Testis (tissue), 2 donors: ENCODE measurements at regions not wholly inside any gene's neighbourhood (a gene's known extent, or its start where the extent isn't known, plus 50 kb on each side); places are given as distances from the start of the nearest gene placed in this dataset.

Experiments used
- DNase-seq: peaks from one replicate; pipeline ENCODE4 v3.0.0-alpha.2; 2019
- H3K27ac ChIP-seq, 2 donors: fragments of 200-600 bp; sonication (generic); one replicate each; pipeline ENCODE4 v1.5.1; 2019
- H3K27me3 ChIP-seq: fragments of 200-600 bp; sonication (generic); one replicate; pipeline ENCODE4 v1.5.1; 2019
- H3K36me3 ChIP-seq: fragments of 200-600 bp; sonication (generic); one replicate; pipeline ENCODE4 v1.5.1; 2017; ENCODE audit warnings: low read depth; ENCODE audit errors: missing control alignments
- H3K4me1 ChIP-seq: fragments of 200-600 bp; sonication (generic); one replicate; pipeline ENCODE4 v1.5.1; 2019
- H3K4me3 ChIP-seq, 2 donors: fragments of 200-600 bp; sonication (generic); one replicate each; pipeline ENCODE4 v1.5.1; 2017 to 2019
- H3K9me3 ChIP-seq: fragments of 200-600 bp; sonication (generic); one replicate; pipeline ENCODE4 v1.5.1; 2017
- POLR2A ChIP-seq: fragments of 450-650 bp; IDR thresholded peaks from one replicate; pipeline ENCODE4 v1.6.1; 2017; ENCODE audit warnings: antibody characterized with exemption, mild to moderate bottlenecking, moderate library complexity
- WGBS, 2 donors: methylation state at CpG; one replicate each; pipeline ENCODE4 v1.1.5; 2018; 5-methylcytosine and 5-hydroxymethylcytosine counted together
- intact Hi-C: fragments of 100-400 bp; cut with DNase I; formaldehyde crosslinking; loops from one replicate; pipeline ENCODE4 v1.15.1; 2023; ENCODE audit warnings: low total_unique reads
- TF ChIP-seq, protein P1 (sequence below), 3 experiments: fragments of 450-650 bp in 2 of 3; fragments of 200-600 bp in 1 of 3; sonication (generic) in 1 of 3; IDR thresholded peaks; one replicate each; pipeline ENCODE4 v1.5.1; 2016 to 2019; ENCODE audit warnings: antibody characterized with exemption in 3 of 3, mild to moderate bottlenecking in 2 of 3, moderate library complexity in 1 of 3

DNA sequence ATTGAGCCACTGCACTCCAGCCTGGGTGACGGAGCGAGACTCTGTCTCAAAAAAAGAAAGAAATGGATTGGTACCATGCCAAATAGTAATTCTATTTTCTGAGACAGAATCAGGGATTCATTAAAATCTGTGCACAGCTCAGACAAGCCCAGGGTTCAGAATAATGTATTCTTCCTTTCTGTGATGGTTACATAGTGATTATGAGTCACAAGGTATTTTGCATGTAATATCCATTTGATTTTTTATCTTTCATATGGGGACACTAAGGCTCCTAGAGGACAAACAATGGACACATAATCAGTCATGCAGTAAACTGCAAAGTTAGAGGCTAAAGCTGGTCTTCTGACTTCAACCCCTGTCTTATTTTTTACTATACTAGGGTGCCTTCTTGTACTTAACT lies 156.8 kb upstream of the COL8A1 start:
- no peak for TF ChIP-seq POLR2A
- TF ChIP-seq, protein P1, sequence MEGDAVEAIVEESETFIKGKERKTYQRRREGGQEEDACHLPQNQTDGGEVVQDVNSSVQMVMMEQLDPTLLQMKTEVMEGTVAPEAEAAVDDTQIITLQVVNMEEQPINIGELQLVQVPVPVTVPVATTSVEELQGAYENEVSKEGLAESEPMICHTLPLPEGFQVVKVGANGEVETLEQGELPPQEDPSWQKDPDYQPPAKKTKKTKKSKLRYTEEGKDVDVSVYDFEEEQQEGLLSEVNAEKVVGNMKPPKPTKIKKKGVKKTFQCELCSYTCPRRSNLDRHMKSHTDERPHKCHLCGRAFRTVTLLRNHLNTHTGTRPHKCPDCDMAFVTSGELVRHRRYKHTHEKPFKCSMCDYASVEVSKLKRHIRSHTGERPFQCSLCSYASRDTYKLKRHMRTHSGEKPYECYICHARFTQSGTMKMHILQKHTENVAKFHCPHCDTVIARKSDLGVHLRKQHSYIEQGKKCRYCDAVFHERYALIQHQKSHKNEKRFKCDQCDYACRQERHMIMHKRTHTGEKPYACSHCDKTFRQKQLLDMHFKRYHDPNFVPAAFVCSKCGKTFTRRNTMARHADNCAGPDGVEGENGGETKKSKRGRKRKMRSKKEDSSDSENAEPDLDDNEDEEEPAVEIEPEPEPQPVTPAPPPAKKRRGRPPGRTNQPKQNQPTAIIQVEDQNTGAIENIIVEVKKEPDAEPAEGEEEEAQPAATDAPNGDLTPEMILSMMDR (IDR thresholded peaks at IDR 0.05), result no peak
- Histone ChIP-seq H3K4me1 (no peaks in the 10 kb centered on the region), H3K4me3 (no peak overlapping the region), H3K27ac (no peak overlapping the region), H3K9me3 (no peaks in the 10 kb centered on the region), H3K36me3 (no peaks in the 10 kb centered on the region), H3K27me3 (no peaks in the 10 kb centered on the region)
- WGBS, 2 donors, result 56 to 97% methylated on average over 2 of the region's 2 CpGs
- DNase-seq, result no peak
- intact Hi-C loops, result no loop called here

DNA sequence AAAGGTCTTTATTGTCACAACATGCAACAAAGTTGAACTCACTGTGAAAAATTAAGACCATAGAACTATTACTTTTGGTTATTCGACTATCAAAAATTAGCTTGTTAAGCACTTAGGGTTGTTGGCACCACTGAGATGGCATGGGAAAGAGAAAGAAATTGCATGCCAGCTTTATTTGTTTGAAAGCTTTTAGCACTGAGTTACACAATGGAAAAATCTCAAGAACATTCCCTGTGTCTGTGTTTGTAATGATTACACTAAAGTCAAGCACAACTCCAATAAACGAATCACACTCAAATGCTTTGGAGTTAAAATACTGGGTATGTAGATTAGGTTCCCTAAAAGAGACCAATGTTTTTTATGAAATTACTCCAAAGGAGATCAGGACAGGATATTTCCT lies 158.6 kb upstream of the COL8A1 start:
- TF ChIP-seq, protein P1 (IDR thresholded peaks at IDR 0.05), result no peak
- no peak for TF ChIP-seq POLR2A
- no peak for DNase-seq
- intact Hi-C loops, result no loop called here
- Histone ChIP-seq H3K4me3 (no peak overlapping the region), H3K36me3 (no peaks in the 10 kb centered on the region), H3K9me3 (no peaks in the 10 kb centered on the region), H3K27ac (no peak overlapping the region), H3K27me3 (no peaks in the 10 kb centered on the region), H3K4me1 (no peaks in the 10 kb centered on the region)
- whole genome bisulfite sequencing, 2 donors, result 89 to 90% methylated on average over 2 of the region's 2 CpGs

DNA sequence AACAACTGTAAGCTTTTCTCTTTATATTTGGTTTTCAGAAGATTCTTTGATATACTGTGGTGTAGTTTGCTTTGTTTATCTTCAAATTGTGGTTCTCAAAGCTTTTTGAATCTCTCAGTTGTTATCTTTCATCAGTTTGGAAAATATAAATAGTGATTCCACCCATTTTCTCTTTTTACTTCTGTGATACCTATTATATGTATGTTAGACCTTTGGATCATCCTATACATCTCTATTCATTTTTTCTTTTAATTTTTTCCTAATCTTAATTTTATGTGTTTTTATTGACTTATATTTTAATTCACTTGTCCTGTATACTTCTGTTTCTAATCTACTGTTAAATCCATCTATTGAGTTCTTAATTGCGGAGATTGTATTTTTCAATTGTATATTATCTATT lies 160.7 kb upstream of the COL8A1 start:
- WGBS, 2 donors, result 95 to 97% methylated on average over 1 of the region's 1 CpG
- no peak overlapping the region for H3K4me3 ChIP-seq
- H3K9me3 ChIP-seq, result no peaks in the 10 kb centered on the region
- no peaks in the 10 kb centered on the region for H3K27me3 ChIP-seq
- no peaks in the 10 kb centered on the region for H3K4me1 ChIP-seq
- TF ChIP-seq, protein P1 (IDR thresholded peaks at IDR 0.05), result no peak
- no peak for TF ChIP-seq POLR2A
- no peaks in the 10 kb centered on the region for H3K36me3 ChIP-seq
- H3K27ac ChIP-seq, result no peak overlapping the region
- no peak for DNase-seq
- intact Hi-C loops, result no loop called here

DNA sequence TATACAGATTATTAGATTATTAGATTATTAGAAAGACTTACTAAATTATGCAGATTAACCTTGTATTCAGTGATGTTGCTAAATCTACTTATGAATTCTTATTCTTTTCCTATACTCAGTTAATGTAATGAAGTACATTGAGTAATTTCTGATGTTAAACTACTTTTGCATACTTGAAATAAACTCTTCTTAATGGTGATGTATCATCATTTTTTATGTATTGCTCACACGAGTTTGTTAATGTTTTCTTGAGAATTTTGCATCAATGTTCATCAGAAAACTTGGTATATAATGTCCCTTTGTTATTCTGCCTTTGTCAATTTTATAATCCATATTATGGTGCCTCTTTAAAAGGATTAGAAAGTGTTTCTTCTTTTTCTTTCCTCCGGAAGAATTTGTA lies 163.2 kb upstream of the COL8A1 start:
- Histone ChIP-seq H3K4me3 (no peak overlapping the region), H3K36me3 (no peaks in the 10 kb centered on the region), H3K4me1 (no peaks in the 10 kb centered on the region), H3K9me3 (no peaks in the 10 kb centered on the region), H3K27ac (no peak overlapping the region), H3K27me3 (no peaks in the 10 kb centered on the region)
- TF ChIP-seq, protein P1 (IDR thresholded peaks at IDR 0.05), result no peak
- no peak for TF ChIP-seq POLR2A
- 79 to 87% methylated on average over 2 of the region's 2 CpGs for WGBS, 2 donors
- DNase-seq, result no peak
- intact Hi-C loops, result no loop called here

DNA sequence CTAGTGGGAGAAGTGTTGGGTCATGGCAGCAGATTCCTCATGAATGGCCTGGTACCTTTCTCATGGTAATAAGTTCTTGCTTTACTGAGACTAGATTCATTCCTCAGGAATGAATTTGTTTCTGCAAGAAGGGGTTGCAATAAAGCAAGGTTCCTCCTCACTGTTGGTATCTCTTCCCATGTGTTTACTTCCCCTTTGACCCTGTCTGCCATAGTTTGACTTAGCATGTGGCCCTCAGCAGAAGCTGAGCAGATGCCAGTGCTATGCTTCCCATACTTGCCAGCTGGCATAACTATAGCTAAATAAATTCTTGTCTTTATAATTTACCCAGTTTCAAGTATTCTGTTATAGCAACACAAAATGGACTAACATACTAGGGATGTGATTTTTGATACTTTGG lies 163.6 kb upstream of the COL8A1 start:
- no peaks in the 10 kb centered on the region for H3K27me3 ChIP-seq
- H3K4me3 ChIP-seq, result no peak overlapping the region
- no peak overlapping the region for H3K27ac ChIP-seq
- no peak for DNase-seq
- H3K36me3 ChIP-seq, result no peaks in the 10 kb centered on the region
- TF ChIP-seq, protein P1 (IDR thresholded peaks at IDR 0.05), result no peak
- no peak for TF ChIP-seq POLR2A
- H3K4me1 ChIP-seq, result no peaks in the 10 kb centered on the region
- intact Hi-C loops, result no loop called here
- H3K9me3 ChIP-seq, result no peaks in the 10 kb centered on the region
